Heart left ventricle (tissue), 16 donors: ENCODE measurements at regions not wholly inside any gene's neighbourhood (a gene's known extent, or its start where the extent isn't known, plus 50 kb on each side); places are given as distances from the start of the nearest gene placed in this dataset.

Source experiments
- ATAC-seq, 4 donors: fragments of 200-7000 bp; cut with Tn5 transposase; one replicate each; pipeline ENCODE4 v1.9.1; 2020 to 2022; ENCODE audit warnings: moderate library complexity in 4 of 4, mild to moderate bottlenecking in 3 of 4, moderate number of reproducible peaks in 1 of 4
- DNase-seq, 5 donors: peaks; one replicate each; pipeline ENCODE4 v3.0.0-alpha.2; 2020
- H3K27ac ChIP-seq, 12 donors: fragments of 200-600 bp; sonication (generic) in 4 of 12; one replicate each; pipeline versions ENCODE4 v1.5.0 to v1.8.0; 2016 to 2022; ENCODE audit warnings: mild to moderate bottlenecking in 2 of 12
- H3K27me3 ChIP-seq, 9 donors: fragments of 200-600 bp; sonication (generic) in 2 of 9; one replicate each; pipeline versions ENCODE4 v1.5.1 to v1.8.0; 2016 to 2022; ENCODE audit warnings: mild to moderate bottlenecking in 3 of 9
- H3K36me3 ChIP-seq, 9 donors: fragments of 200-600 bp; sonication (generic) in 2 of 9; one replicate each; pipeline versions ENCODE4 v1.5.0 to v1.8.0; 2018 to 2022; ENCODE audit warnings: mild to moderate bottlenecking in 2 of 9
- H3K4me1 ChIP-seq, 12 donors: fragments of 200-600 bp; sonication (generic) in 4 of 12; one replicate each; pipeline versions ENCODE4 v1.5.0 to v1.8.0; 2016 to 2022; ENCODE audit warnings: mild to moderate bottlenecking in 3 of 12
- H3K4me3 ChIP-seq, 12 donors: fragments of 200-600 bp; sonication (generic) in 4 of 12; one replicate each; pipeline versions ENCODE4 v1.5.0 to v1.8.0; 2017 to 2022; ENCODE audit warnings: mild to moderate bottlenecking in 9 of 12, moderate library complexity in 4 of 12
- H3K9me3 ChIP-seq, 12 donors: fragments of 200-600 bp; sonication (generic) in 4 of 12; one replicate each; pipeline versions ENCODE4 v1.5.0 to v1.8.0; 2016 to 2022; ENCODE audit warnings: mild to moderate bottlenecking in 1 of 12
- CTCF ChIP-seq, 12 donors: fragments of 200-600 bp; sonication (generic) in 4 of 12; IDR thresholded peaks; one replicate each; pipeline versions ENCODE4 v1.5.0 to v1.8.0; 2018 to 2022; ENCODE audit warnings: antibody characterized with exemption in 12 of 12, mild to moderate bottlenecking in 5 of 12
- POLR2A ChIP-seq, 2 donors: fragments of 450-650 bp; IDR thresholded peaks; one replicate each; pipeline ENCODE4 v1.6.1; 2017; ENCODE audit warnings: antibody characterized with exemption in 2 of 2, mild to moderate bottlenecking in 2 of 2, moderate library complexity in 2 of 2
- WGBS, 4 donors: extraction: QIAGEN DNeasy Blood & Tissue Kit in 2 of 4; methylation state at CpG; one replicate each; pipeline versions ENCODE4 v1.1.5 to v1.1.7; 2013 to 2018; 5-methylcytosine and 5-hydroxymethylcytosine counted together
- intact Hi-C, 10 donors: fragments of 100-400 bp; cut with DNase I; formaldehyde crosslinking; loops; one replicate each; pipeline versions ENCODE4 v1.11.1 to v1.14.2; 2022
- donor health status: ischemic (EF 13 %, LVEDD 7.1; RV severe dilation, severe dysfunction).
- donor health status: healthy with polysubstance abuse.
- donor health status: DM: no; HTN: yes; CAD: no.
- donor health status: DM: no; HTN: no; CAD: no.
- donor health status: ischemic (EF 25% LVEDD 6.9; RV normal size, moderate dysfunction).
- donor health status: ischemic (EF 25% LVEDD 5.7; RV mildly dilated, moderate dysfunction).
- donor health status: healthy.
- donor health status: DM: yes; HTN: yes; CAD: no.
- donor health status: ischemic (EF 35%, LVEDD 5.7; RV mildly dilated, moderate dysfunction).
- donor health status: nonischemic (EF 11% LVEDD 7.7; RV severe dilation, severe dysfunction).
- donor health status: DM: yes; HTN: yes; CAD: no.
- donor health status: PGD.
- donor health status: ischemic (EF 29% LVEDD 5.4; RV normal size, mild dysfunction).
- donor health status: nonischemic (EF 23%, LVEDD 6.1; RV moderate dilation, normal function).

- ATAC-seq: no peak
- no peak overlapping the region for H3K27ac ChIP-seq
- DNase-seq: no peak
- no peak overlapping the region for H3K4me3 ChIP-seq
- no peak for TF ChIP-seq CTCF (IDR thresholded peaks at IDR 0.05)
- TF ChIP-seq POLR2A (IDR thresholded peaks at IDR 0.05): no peak
- 58 to 77% (median 65%) methylated on average over 4 of the region's 4 CpGs for WGBS, 4 donors
- no peaks in the 10 kb centered on the region for H3K4me1 ChIP-seq
- no peaks in the 10 kb centered on the region for H3K27me3 ChIP-seq
- no peaks in the 10 kb centered on the region for H3K36me3 ChIP-seq
- peaks cover 0 to 3% (median 0%) of the 10 kb centered on the region in 12 donors for H3K9me3 ChIP-seq
- intact Hi-C loops: no loop called here
These were observed 974.9 kb downstream of the PCDH18 start for GRCh38 chr4:136557396-136557795.

- DNase-seq: no peak
- no peak for ATAC-seq
- TF ChIP-seq CTCF (IDR thresholded peaks at IDR 0.05): no peak
- TF ChIP-seq POLR2A (IDR thresholded peaks at IDR 0.05): no peak
- intact Hi-C loops: no loop called here
- Histone ChIP-seq H3K9me3 (peaks cover 0 to 3% (median 0%) of the 10 kb centered on the region in 12 donors), H3K4me3 (no peak overlapping the region), H3K4me1 (no peaks in the 10 kb centered on the region), H3K27ac (no peak overlapping the region), H3K36me3 (no peaks in the 10 kb centered on the region), H3K27me3 (no peaks in the 10 kb centered on the region)
These were observed 978.3 kb downstream of the PCDH18 start for GRCh38 chr4:136554033-136554432.

GRCh38 chr4:136551753-136552152, 980.5 kb downstream of the PCDH18 start:
- Histone ChIP-seq H3K27ac (no peak overlapping the region), H3K27me3 (no peaks in the 10 kb centered on the region), H3K9me3 (peaks cover 0 to 3% (median 0%) of the 10 kb centered on the region in 12 donors), H3K36me3 (no peaks in the 10 kb centered on the region), H3K4me1 (no peaks in the 10 kb centered on the region), H3K4me3 (no peak overlapping the region)
- 68 to 88% (median 79%) methylated on average over 1 of the region's 1 CpG for WGBS, 4 donors
- intact Hi-C loops: no loop called here
- ATAC-seq (no peak), DNase-seq (no peak)
- no peak for TF ChIP-seq POLR2A (IDR thresholded peaks at IDR 0.05)
- no peak for TF ChIP-seq CTCF (IDR thresholded peaks at IDR 0.05)

- H3K27ac ChIP-seq: no peak overlapping the region
- 65 to 78% (median 73%) methylated on average over 2 of the region's 2 CpGs for WGBS, 4 donors
- H3K36me3 ChIP-seq: no peaks in the 10 kb centered on the region
- TF ChIP-seq CTCF (IDR thresholded peaks at IDR 0.05): no peak
- DNase-seq: no peak
- ATAC-seq: no peak
- intact Hi-C loops: no loop called here
- no peak overlapping the region for H3K4me3 ChIP-seq
- H3K27me3 ChIP-seq: no peaks in the 10 kb centered on the region
- H3K4me1 ChIP-seq: no peaks in the 10 kb centered on the region
- H3K9me3 ChIP-seq: no peaks in the 10 kb centered on the region
These were observed 991.5 kb downstream of the PCDH18 start for GRCh38 chr4:136540747-136541146.
